CD1c-positive myeloid dendritic cell (primary cell): ENCODE measurements at regions not wholly inside any gene's neighbourhood (a gene's known extent, or its start where the extent isn't known, plus 50 kb on each side); places are given as distances from the start of the nearest gene placed in this dataset.
"Not testable (repeated sequence)": the region's sequence is repeated elsewhere in the genome, so short reads cannot be mapped to it uniquely, and the experiment has no call there.

Experiments used
- DNase-seq: peaks from one replicate; pipeline ENCODE4 v3.0.0-alpha.2; 2016; ENCODE audit errors: extremely low spot score

DNA sequence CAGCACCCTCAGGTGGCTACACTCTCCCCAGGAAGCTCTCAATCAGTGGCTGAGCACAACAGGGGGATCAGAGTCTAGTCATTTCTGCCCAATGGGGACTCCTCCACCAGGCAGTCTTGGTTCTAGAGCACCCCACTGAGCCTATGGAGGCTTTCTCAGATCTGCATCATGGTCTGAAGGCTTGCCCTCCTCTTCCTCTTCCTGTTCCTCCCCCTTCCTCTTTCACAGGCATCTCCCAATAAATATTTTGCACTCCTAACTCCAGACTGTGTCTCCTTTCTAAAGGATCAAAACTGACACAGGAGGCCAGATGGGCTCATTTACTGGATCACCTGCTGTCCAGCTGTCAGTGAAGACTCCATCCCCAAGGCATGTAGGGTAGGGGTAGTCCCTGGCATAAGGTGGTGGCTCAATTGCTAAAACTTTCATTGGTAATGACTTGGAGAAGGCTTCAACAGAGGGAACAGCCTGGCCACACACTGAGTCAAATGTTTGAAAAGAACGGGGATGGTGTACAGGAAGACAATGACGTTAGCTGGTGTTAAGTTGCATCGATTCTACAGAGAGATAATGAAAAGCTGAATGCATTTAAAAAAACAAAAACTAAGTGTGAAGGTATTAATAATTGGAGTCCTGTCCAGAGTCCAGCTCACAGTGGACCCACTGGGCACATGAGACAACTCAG lies 84.2 kb upstream of the SLC2A1 start:
- DNase-seq, result no peak

DNA sequence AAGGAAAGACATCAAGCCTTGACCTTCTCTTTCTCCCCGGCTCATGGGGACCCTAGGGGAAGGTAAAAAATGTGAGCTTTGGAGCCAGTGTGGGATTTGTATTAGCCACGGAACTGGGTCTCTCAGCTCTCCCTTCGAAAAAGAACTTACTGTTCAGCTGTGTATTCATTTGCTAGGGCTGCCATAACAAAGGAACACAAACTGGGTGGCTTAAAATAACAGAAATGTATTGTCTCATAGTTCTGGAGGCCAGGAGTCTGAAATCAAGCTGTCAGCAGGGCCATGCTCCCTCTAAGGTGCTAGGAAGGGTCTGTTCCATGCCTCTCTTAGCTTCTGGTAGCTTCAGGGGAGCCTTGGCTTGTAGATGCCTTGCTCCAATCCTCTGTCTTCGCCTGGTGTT lies 83.5 kb upstream of the SLC2A1 start:
- DNase-seq, result no peak

DNA sequence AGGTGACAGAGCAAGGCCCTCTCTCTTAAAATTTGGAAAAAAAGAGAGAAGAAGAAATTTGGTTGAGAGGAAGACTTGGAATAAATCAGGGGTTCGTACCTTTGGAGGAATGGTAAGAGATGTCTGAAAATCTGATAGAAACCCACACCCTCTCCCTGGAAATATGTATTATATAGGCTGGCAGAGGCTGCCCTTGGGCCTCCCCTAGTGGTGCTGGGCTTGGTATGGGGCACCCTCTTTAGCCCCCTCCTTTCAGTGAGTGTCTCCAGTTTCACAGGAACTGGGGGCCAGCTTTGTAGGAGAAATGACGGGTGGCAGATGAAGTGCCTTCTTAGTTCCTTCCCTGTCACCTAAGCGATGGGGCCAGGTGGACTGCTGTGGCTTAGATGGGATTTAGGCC lies 82.9 kb upstream of the SLC2A1 start:
- no peak for DNase-seq

DNA sequence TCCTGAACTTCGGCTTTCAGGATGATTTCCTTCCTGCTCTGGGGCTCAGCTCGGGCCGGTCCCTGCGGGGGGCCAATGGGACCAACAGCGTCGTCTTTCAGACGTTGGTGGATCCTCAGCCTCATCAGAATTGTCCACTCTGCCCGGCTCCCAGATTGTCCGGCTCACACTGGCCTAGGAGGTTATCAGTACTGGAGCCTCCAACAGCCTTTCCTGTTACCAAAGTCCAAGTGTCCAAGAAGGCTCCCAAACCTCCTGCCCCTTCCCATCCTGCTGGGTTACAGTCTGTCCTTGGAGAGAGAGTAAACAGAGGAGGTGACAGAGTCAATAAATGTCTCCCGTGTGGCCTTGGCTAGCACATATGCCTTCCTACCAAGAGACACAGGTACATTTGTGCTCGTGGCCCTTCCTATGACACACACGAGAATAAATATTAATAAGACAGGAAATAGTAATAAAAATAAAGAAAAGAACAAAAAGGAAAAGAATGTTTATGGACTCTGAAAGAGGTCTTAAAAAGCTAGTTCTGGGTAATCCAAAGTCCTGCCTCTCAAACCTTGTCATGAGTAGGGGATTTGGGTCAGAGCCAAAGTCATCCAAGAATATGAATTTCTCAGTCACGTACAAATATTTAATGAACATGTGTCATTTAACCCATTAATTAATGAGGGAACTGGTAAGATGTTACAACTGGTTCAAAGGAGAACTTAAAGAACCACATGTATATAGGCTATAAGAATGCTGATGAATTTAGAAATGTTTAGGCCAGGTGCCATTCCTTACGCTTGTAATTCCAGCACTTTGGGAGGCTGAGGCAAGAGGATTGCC lies 80.8 kb upstream of the SLC2A1 start:
- DNase-seq, result no peak

DNA sequence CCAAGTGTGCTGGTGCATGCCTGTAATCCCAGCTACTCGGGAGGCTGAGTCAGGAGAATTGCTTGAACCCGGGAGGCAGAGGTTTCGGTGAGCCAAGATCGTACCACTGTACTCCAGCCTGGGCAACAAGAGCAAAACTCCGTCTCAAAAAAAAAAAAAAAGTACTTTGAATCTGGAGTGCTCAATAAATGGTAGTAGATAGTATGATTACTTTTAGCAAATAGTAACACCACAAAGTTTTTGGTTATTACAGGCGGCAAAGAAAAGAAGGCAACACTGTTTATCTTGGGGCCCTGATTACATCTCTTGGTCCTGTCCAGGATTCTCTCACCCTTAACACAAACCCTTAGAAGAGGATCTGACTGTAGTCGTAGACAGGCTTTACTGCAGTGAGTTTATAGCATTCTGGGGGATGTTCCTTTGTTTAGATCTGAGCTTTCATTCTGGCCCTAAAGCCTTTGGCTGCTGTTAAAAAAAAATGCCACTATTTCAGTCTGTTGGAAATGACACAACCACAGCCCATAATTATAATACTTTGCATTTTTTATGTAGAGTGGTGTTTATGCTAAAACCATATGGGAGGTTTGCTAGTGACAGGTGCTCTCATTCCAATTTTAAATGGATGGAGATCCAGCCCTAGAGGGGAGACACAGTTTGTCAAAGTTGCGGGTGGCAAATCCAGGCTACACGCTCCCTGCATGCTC lies 79.7 kb upstream of the SLC2A1 start:
- no peak for DNase-seq

DNA sequence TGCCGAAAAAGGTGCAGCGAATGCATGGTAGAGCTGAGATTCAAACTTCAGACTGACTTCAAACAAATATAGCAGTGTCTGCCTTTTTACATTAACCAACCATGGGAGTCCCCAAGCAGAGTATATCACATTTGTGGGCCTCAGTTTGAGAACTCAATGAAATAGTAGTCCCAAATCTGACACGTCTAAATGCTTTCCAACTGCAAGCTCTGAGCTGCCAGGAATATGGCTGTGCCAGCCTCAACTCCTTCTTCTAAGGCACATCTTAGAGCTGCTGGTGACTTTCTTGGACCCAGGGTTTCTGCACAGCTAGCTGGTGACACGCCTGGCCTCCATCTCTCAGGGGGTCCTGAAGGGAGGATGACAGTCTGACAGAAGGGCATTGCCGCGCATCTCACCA lies 78.8 kb upstream of the SLC2A1 start:
- no peak for DNase-seq

DNA sequence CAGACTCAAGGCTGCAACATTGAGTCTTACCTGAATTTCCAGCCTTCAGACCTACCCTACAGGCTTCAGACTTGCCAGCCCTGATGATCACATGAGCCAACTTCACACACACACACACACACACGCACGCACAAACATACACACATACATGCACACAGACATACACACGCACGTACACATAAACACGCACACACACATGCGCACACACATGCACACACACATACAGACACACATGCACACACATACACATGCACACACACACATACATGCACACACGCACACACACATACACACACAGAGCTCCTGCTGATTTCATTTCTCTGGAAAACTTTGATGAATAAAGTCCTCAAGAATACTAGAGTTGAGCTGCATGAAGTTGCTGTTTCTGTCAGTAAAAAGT lies 78.3 kb upstream of the SLC2A1 start:
- DNase-seq, result no peak

DNA sequence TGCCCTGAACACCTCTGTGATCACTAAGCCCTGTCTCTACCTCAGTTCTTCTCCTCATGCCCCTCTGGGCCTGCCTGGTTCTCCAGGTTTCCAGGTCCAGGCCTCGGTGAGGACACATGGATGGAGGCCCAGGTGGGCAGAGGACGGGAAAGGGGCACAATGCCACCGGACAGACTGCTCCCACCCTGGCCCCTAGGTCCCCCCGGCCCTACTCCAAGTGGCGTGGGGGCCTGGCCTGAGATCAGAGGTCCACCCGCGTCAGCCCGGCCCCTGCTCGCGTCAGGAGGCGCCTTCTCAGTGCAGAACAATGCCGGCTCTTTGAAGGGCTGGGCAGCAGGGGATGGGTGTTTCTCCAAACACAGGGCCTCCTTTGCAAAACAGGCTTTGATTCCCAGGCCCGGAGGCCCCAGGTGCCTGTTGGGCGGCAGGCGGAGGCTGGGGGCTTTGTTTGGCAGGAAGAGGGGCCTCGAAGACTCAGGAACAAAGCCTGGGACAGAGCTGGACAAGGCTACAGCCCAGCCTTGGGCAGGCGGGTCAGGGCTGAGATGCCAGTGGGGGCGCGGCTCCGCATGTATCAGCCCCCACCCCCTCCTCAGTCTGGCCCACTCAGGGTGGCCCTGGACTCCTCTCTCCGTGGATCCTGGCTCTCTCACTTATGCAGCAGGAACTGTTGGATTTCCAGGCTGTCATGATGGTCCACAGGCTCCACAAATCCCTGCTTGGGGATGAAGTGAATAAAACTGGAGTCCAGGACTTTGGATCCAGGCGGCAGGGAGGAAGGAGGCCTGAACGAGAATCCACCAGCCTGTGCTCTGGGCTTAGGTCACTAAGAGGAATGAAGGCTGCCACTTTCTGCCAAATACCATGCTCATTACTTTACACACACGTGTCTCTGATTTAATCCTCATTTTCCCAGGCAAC lies 77.4 kb upstream of the SLC2A1 start:
- DNase-seq, result no peak

DNA sequence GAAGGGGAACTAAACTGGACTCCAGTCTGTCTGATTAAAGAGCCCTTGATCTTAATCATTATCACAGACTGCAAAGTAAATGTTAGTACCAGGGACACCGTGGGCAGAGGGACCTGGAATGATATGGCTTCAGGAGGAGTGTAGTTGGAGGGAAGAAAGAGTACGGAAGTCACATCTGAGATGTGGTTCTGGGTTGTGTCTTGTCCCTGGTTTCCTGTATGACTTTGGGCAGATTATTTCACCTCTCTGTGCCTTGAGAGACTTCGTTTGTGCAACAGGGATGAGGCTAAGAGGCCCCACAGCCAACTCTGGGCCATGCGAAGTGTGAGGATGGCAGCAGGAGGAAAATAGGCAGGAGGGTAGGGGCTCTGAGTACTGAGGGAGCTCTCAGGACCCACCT lies 76.1 kb upstream of the SLC2A1 start:
- DNase-seq, result no peak

DNA sequence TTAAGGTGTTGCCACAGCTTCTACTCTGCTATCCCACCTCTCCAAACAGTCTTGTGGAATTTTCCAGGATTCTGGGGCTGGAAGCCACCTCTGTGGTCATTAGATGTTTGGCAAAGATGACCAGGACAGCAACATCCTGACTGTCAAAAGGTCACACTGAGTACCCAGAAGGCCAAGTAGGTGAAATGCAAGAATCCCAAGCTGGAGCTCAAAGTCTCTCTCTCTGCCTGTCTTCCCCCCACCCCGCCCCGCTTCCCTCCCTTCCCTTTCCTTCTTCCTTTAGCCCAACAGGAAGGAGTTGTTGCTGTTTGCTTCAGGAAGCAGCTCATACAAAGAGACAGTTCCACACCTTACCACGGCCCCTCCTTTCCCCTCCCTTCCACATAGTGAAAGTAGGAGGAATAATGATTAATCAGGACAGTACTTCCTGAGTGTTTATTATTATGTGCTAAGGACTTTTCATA lies 75.6 kb upstream of the SLC2A1 start:
- DNase-seq, result no peak

DNA sequence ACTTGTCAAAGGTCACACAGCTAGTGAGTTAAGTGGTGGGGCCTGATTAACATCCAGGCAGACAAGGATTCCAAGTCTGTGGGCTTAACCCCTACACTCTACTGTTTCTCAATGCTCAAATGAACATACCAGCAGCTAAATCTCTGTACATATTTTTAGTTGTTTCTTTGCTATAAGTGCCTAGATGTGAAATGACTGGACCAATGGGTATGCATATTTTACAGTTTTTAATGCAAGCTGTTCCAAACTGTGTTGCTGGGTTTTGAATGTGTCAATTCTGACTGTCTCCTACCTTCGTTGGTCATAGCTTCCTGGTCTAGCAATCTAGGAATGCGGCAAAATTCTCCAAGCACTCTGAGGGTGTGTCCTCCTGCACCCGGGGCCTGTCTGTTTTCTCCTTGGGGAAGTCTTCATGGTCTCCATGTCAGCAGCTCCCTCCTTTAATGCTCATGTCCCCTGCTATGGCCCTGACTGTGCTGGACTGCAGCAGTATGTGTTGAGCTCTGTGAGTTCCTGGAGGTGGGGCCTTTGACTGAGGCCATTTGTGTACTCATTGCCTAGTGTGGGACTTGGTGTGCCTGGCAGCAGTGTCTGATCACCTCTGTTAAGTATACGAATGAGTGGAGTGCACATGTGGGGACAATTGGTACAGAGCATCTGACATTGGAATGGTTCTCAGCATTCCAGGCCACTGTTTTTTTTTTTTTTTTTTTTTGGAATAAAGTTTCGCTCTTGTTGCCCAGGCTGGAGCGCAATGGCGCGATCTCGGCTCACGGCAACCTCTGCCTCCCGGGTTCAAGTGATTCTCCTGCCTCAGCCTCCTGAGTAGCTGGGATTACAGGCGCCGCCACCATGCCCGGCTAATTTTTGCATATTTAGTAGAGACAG lies 72.9 kb upstream of the SLC2A1 start:
- no peak for DNase-seq

DNA sequence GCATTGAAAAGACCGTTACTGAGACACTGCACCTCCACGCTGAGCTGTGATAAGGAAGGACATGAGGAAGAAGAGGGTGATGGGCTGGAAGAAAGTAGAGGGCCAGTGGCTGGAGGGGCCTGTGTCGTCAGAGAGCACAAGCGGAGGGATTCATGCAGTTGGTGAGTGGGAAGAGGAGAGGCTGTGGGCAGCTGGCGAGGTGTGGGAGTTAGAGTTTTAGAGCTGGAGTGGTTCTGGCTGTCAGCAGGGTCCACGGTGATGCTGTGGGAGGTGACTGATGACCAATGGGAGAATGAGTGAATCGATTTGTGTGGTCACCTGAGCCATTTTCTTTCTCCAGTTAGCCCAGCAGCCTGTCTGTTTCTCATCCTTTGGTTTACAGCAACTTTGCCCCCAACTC lies 66.2 kb upstream of the SLC2A1 start:
- no peak for DNase-seq

DNA sequence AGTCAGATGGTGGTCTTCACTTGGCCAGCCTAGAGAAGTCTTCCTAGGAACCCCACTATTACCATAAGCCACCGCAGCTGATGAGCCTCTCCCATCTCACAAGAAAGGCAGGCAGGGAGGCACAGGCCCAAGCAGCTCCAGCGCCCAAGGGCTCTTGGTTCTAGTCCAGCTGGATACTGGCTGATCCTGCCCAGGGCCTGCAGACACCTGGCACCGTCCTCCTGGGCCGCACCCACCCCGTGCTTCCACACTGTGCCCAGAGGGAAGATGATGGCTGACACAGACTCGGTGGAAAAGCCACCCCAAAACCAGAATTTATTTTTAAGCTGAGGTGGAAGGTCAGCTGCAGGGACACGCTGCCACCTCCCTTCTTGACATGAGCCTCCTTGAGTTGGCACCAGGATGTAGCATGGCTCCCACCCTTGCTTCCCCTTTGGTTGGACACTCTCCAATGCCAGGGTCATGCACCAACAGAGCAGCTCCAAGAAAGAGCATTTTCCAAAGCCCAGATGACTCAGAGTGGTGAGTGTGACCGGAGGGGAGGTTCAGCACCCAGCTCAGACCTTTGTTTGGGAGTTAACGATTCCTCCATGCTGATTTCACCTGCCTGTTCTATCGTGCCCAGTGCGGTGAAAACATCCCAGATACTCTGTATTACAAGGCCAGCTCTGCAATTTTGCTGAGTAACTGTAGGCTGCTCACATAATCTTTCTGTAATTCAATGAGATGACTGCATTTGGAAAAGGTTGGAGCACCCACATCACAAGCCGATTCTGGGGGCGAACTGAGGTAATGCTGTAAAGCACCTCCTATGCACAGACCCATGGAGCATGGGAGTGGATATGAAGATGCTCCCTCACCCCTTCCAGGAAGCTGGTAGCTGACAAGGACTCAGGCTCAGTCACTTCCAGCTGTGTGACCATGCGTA lies 63.1 kb upstream of the SLC2A1 start:
- DNase-seq, result no peak

DNA sequence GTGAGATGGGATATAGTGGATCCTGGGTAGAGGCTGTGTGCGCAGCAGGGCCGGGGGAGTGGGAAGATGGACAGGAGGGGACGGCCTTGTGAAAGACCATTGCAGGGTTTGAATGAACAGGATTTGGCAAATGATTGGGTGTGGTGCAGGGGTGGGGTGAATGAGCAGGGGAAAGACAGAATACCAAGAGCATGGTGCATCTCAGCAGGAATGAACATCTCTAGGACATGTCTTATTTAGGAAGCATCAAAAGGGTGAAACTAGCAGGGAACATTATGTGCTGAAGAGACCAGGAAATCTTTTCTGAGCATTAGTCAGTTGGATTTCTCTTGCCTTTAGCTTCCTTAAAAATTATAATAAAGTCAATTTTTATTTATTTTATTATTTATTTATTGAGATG lies 60.6 kb upstream of the SLC2A1 start:
- no peak for DNase-seq

DNA sequence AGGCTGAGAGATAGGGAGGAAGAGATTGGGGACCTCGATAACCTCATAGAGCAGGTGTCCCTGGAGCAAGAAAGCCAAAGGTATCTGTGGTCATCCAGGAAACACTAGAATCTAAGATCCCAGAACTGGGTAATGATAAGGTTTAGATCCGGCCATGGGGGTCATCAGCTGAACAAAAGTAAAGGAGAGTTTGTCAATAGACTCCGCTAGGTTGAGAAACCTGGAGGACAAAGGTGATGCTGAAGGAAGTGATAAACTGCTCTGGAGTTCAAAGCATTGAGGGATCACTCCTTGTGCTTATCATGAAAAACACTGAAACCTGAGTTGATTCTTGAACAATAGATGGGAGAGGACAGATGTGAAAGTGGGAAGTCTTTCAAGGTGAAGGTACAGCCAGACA lies 59.5 kb upstream of the SLC2A1 start:
- no peak for DNase-seq

DNA sequence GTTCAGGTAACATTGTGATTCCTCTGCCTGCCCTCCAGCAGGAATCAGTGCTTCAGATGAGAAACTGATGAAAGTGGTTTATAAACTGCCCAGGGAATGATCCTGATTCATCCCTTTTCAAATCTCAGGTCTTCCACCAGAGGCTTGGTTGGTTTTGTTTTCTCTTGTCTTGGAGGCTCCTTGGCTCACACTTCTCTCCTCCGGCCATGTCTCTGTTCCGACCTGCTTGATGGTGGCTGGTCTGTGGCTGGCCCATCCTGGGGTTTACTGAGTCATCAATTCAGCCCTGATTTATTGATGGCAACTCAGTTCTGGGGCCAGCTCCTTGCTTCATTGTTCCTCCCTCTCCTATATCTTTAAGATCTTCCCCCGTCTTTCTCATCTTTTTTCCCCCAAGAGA lies 56.6 kb upstream of the SLC2A1 start:
- DNase-seq, result no peak

DNA sequence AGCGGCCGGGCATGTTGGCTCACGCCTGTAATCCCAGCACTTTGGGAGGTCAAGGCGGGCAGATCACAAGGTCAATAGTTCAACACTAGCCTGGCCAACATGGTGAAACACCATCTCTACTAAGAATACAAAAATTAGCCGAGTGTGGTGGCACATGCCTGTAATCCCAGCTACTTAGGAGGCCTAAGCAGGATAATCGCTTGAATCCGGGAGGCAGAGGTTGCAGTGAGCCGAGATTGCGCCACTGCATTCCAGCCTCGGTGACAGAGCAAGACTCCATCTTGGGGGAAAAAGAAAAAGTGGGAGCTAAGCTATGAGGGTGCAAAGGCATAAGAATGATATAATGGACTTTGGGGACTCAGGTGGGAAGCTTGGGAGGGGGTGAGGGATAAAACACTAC lies 55.9 kb upstream of the SLC2A1 start:
- not testable (repeated sequence) for DNase-seq

DNA sequence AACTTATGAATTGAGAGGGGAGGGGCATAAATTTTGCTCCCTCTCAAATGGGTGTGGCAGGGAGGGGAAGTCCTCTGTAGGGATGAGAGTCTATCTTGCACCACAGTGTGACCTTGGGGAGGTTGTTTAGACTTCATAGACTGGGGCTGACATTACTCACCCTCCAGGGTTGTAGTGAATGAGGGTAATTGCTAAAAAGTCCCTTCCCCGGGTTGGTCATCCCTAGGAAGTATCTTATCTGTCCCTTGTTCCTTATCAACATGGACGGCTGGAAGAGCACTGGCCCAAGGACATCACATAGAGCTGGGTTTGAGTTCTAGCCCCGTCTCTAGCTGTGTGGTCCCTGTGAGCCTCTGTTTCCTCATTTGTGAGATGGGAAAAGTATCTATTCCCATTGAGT lies 52.4 kb upstream of the SLC2A1 start:
- no peak for DNase-seq

DNA sequence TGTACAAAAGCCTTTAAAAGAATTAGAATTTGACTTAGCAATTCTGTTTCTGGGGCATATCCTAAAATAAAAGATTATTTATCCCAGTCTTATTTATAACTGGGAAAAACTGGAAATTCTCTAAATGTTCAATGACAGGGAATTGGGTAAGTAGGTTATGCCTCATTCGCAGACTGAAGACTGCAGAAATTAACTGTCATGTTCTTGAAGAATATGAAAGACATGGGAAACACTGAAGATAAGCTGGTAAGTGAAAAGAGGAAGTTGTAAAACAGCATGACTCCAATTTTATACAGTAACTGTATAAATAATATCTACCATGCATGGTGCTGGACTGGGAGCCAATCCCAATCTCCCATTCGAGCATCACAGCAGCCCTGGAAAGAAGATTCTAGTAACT lies 50.6 kb upstream of the SLC2A1 start:
- no peak for DNase-seq
